ENCODE measurements at regions not wholly inside any gene's neighbourhood (a gene's known extent, or its start where the extent isn't known, plus 50 kb on each side); places are given as distances from the start of the nearest gene placed in this dataset.
"Not testable (repeated sequence)": the region's sequence is repeated elsewhere in the genome, so short reads cannot be mapped to it uniquely, and the experiment has no call there.

DNA sequence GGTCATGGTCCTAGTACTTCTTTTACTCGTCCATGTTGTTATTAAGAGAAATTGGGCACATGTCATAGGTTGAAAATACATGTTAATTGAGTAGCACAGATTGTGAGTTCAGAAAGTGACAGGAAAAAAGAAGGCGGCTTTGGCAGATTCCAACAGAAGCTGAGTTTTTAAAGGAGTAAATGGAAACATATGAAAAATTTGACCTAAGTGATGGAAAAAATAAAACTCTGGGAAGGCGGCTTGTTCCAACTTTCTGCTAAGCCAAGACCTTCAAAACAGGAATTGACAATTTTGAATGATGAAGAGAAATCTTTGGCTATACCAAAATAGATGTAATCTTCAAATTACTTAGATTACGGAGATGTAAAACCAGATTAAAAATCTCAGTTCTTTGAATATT is 868.0 kb downstream of the EPHA4 start:
- Mint-ChIP-seq H3K27me3 (no peaks in the 10 kb centered on the region), H3K4me3 (no peak overlapping the region), H3K27ac (no peak overlapping the region), H3K36me3 (no peaks in the 10 kb centered on the region), H3K4me1 (no peaks in the 10 kb centered on the region), H3K9me3 (no peaks in the 10 kb centered on the region)
- no peak for DNase-seq
- CTCF ChIA-PET: no interaction called here

DNA sequence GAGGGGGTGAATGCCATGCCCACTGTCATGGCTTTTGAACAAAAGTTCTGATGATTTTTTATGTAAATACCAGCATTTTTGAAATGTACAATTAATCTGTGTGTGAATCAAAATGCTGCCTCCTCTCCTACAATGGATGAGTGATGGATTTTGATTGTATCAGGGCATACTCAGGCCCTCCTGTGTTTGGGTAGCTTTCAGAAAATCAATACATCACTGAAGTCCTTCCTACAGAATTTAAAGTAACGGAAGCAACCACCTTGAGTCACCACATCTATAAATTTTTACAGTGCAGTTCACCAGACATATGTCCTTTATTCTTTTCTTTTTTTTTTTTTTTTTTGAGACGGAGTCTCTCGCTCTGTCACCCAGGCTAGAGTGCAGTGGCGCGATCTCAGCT is 867.3 kb downstream of the EPHA4 start:
- CTCF ChIA-PET: no interaction called here
- Mint-ChIP-seq H3K4me1 (no peaks in the 10 kb centered on the region), H3K4me3 (no peak overlapping the region), H3K36me3 (no peaks in the 10 kb centered on the region), H3K9me3 (no peaks in the 10 kb centered on the region), H3K27me3 (no peaks in the 10 kb centered on the region), H3K27ac (no peak overlapping the region)
- no peak for DNase-seq

DNA sequence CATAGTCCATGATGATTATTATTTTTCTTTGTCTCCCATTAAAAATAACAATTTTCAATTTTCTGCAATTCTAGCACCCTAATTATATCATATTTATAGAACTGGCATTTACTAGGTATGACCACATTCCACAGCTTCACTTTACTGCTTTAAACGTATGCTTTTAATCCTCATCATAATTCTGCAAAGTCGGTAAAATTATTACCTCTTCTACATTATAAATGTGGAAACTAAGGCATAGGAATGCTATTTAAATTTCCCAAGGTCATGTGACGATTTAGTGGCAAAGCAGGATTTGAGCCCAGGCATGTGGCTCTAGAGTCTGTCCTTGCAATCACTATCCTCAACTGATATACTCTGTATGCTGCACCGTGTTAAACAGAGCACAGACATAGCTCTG is 866.4 kb downstream of the EPHA4 start:
- Mint-ChIP-seq H3K27ac (no peak overlapping the region), H3K4me1 (no peaks in the 10 kb centered on the region), H3K36me3 (no peaks in the 10 kb centered on the region), H3K9me3 (no peaks in the 10 kb centered on the region), H3K4me3 (no peak overlapping the region), H3K27me3 (no peaks in the 10 kb centered on the region)
- CTCF ChIA-PET: no interaction called here
- DNase-seq: no peak

DNA sequence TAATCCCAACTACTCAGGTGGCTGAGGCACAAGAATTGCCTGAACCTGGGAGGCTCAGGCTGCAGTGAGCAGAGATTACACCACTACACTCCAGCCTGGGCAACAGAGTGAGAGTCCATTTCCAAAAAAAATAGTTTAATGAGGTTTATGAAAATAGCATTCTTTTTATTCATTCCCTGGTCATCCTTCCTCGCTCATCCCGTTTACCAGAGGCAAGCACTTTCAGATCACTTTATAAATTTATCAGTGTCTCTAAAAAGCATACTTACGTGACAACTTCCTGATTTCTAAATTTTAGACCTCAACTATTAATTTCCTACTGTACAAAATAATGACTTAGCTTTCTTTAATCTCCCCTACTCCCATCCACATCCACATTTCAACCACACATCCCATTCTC is 864.8 kb downstream of the EPHA4 start:
- CTCF ChIA-PET: no interaction called here
- Mint-ChIP-seq H3K36me3 (no peaks in the 10 kb centered on the region), H3K27me3 (no peaks in the 10 kb centered on the region), H3K4me1 (no peaks in the 10 kb centered on the region), H3K27ac (no peak overlapping the region), H3K4me3 (no peak overlapping the region), H3K9me3 (no peaks in the 10 kb centered on the region)
- DNase-seq: no peak

DNA sequence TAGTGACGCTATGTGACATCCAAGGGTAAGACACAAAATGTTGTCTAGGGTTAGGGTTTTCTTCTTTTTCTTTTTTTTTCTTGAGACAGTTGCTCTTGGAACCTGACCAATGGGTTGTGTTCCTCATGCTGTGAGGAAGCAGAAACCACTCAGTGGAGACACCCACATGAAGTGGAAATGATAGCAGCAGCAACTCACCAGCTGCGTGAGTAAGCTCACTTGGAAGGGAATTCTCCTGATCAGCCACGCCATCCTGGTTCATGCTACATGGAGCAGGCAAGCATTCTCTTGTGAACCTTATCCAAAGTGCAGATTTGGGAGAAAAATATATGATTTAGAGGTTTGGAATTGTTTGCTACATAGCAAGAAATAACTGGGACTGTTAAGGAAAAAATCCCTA is 863.7 kb downstream of the EPHA4 start:
- H3K4me3 Mint-ChIP-seq: no peak overlapping the region
- no peak overlapping the region for H3K27ac Mint-ChIP-seq
- H3K4me1 Mint-ChIP-seq: no peaks in the 10 kb centered on the region
- H3K36me3 Mint-ChIP-seq: no peaks in the 10 kb centered on the region
- CTCF ChIA-PET: no interaction called here
- DNase-seq: no peak
- H3K9me3 Mint-ChIP-seq: no peaks in the 10 kb centered on the region
- H3K27me3 Mint-ChIP-seq: no peaks in the 10 kb centered on the region

DNA sequence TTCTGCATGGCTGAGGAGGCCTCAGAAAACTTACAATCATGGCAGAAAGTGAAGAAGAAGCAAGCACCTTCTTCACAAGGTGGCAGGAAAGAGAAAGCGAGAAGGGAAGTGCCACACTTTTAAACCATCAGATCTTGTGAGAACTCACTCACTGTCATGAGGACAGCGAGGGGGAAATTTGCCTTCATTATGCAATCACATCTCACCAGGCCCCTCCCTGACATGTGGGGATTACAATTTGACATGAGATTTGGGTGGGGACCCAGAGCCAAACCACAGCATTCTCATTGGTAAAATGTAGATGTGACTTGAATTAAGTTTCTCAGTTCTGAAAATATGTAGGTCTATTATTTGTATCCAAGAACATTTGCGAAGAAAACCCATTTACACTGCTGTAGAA is 854.8 kb downstream of the EPHA4 start:
- Mint-ChIP-seq H3K27ac (no peak overlapping the region), H3K9me3 (peaks cover 1% of the 10 kb centered on the region), H3K27me3 (no peaks in the 10 kb centered on the region), H3K36me3 (no peaks in the 10 kb centered on the region), H3K4me1 (no peaks in the 10 kb centered on the region), H3K4me3 (no peak overlapping the region)
- no peak for DNase-seq
- CTCF ChIA-PET: no interaction called here

DNA sequence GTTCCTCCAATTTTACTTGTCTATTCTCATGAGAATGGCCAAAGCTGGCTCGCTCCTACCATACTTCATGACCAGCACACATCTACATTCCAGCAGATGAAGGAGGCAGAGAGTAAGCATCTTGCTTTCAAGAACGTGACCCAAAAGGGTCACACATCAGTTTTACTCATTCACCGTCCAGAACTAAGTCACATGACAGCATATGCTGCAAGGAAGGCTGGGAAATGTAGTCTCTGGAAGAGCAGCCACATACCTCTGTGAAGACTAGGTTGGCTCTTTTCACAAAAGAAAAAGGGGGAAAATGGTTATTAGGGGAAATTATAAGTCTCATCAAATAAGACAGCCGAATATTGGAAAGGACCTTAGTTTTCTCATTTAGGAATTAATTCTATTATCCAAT is 835.3 kb downstream of the EPHA4 start:
- H3K4me1 Mint-ChIP-seq: no peaks in the 10 kb centered on the region

DNA sequence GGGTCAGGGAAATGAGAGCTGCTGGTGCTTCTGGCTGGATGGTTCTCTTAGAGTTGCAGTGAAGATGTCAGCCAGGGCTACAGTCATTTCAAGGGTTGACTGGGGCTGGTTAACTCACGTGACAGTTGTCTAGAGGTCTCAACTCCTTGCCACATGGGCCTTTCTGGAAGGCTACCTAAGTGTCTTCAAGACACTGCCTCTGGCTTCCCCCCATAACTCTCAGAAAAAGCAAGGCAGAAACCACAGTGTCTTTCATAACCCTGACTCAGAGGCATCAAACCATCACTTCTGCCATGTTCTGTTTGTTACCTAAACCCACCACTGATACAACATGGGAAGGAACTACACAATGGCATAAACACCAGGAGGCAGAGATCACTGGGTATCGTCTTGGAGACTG is 828.9 kb downstream of the EPHA4 start:
- DNase-seq: no peak
- Mint-ChIP-seq H3K27ac (no peak overlapping the region), H3K36me3 (no peaks in the 10 kb centered on the region), H3K4me1 (no peaks in the 10 kb centered on the region), H3K4me3 (no peak overlapping the region), H3K27me3 (no peaks in the 10 kb centered on the region), H3K9me3 (no peaks in the 10 kb centered on the region)
- CTCF ChIA-PET: no interaction called here

More for the DNA sequence above, 835.3 kb downstream of the EPHA4 start:
- Mint-ChIP-seq H3K9me3 (no peaks in the 10 kb centered on the region), H3K27me3 (no peaks in the 10 kb centered on the region), H3K27ac (no peak overlapping the region), H3K36me3 (no peaks in the 10 kb centered on the region), H3K4me3 (no peak overlapping the region)
- CTCF ChIA-PET: no interaction called here
- no peak for DNase-seq

DNA sequence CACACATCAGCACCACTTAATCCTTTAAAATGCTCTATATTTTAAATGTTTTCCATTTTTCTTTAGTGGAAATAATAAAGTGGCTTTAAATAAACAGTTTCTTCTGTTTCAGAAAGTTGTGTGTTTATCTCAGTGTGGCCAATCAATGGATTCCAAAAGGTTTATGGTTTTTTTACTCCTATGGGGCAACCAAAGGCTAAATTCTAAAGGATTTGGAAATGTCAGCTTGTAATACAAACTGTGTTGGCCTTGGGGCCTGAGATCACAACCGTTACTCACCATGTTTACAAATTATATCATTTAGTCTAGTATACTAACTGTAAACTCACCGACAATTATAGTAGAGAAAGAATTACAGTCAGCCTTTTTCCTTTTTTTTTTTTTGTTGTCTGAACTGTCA is 827.2 kb downstream of the EPHA4 start:
- Mint-ChIP-seq H3K4me3 (no peak overlapping the region), H3K27ac (no peak overlapping the region), H3K4me1 (no peaks in the 10 kb centered on the region), H3K27me3 (no peaks in the 10 kb centered on the region), H3K9me3 (no peaks in the 10 kb centered on the region), H3K36me3 (no peaks in the 10 kb centered on the region)
- no peak for DNase-seq
- CTCF ChIA-PET: no interaction called here

DNA sequence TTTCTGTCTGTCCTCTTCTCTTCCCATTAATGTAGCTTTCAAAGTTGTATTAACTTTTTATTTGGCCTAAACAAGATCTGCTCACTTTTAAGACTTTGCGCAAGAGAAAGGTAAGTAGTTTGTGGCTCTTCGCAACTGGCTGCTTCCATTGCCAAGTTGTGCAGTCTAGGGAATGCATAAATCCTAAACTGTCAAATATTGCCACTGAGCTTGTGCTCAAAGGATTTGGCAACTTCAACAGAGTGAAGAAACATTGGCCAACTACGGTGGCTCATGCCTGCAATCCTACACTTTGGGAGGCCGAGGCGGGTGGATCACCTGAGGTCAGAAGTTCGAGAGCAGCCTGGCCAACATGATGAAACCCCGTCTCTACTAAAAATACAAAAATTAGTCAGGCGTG is 826.4 kb downstream of the EPHA4 start:
- peaks cover 1% of the 10 kb centered on the region for H3K9me3 Mint-ChIP-seq
- H3K4me3 Mint-ChIP-seq: no peak overlapping the region
- no peak for DNase-seq
- no peaks in the 10 kb centered on the region for H3K27me3 Mint-ChIP-seq
- H3K36me3 Mint-ChIP-seq: no peaks in the 10 kb centered on the region
- no peaks in the 10 kb centered on the region for H3K4me1 Mint-ChIP-seq
- CTCF ChIA-PET: no interaction called here
- no peak overlapping the region for H3K27ac Mint-ChIP-seq

DNA sequence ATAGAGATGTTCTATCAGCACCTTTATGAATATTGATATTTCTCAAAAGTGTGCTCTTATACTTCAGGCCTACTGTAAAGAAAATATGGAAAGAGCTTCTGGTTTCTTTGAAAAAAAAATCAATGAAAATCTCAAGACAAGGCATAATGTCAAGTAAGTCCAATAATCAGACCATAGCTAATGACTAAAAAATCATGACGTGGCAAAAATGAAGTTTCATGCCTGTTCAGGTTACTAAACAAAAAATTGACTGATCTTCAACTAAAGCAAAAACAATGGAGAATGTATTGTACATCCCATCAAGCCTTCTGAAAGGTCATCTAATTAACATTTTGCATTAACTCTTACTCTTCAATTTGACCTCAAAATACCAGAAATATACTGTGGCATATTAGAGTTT is 824.4 kb downstream of the EPHA4 start:
- H3K27me3 Mint-ChIP-seq: no peaks in the 10 kb centered on the region
- no peaks in the 10 kb centered on the region for H3K4me1 Mint-ChIP-seq
- no peak overlapping the region for H3K4me3 Mint-ChIP-seq
- no peaks in the 10 kb centered on the region for H3K36me3 Mint-ChIP-seq
- H3K9me3 Mint-ChIP-seq: peaks cover 3% of the 10 kb centered on the region
- CTCF ChIA-PET: no interaction called here
- H3K27ac Mint-ChIP-seq: no peak overlapping the region
- no peak for DNase-seq

DNA sequence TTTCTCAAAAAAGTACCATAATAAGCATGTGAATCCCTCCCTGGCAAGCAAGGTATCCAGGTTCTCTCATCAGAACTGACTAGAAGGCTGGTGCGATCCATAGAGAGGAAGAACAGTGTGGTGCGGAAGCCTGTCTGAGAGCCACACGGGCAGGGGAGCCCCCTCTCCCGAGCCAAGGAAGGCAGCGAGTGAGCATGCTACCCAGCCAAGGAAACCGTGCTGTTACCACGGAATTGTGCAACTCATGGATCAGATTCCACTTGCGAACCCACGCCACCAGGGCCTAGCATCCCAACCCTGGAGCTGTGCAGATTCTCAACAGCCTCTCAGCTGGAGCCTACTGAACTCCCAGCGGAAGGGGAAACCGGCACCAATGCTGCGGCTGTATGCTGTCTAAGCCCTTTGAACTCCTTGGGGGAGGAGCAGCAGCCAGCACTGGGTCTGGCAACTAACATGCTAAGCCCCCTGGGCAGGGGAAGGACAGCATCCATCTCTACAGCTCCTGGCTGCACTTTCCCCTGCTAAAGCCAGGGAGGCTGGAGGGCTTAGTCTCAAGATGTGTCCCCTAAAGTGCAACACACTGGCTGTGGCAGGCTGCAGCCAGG is 823.1 kb downstream of the EPHA4 start:
- CTCF ChIA-PET: no interaction called here
- Mint-ChIP-seq H3K4me1 (no peaks in the 10 kb centered on the region), H3K27me3 (no peaks in the 10 kb centered on the region), H3K27ac (no peak overlapping the region), H3K9me3 (peaks cover 3% of the 10 kb centered on the region), H3K4me3 (no peak overlapping the region), H3K36me3 (no peaks in the 10 kb centered on the region)
- DNase-seq: no peak

DNA sequence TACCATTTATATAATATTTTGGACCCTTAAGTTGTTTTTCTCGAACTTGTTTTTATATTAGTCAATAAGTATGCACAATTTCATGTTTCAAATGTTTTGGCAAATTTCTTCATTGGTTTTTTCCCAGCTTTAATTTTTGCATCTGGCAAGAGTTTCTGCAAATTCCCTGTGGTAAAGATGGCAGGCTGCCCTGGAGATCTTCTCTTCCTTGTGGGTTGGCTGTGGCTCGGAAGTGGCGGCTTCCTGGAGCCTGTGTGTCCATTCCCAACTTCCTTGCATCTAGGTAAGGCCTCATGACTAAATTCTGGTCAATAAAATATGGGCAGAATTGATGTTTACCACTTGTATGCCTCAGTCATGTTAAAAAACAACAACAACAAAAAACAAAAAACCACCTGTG is 818.6 kb downstream of the EPHA4 start:
- CTCF ChIA-PET: no interaction called here
- no peak overlapping the region for H3K4me3 Mint-ChIP-seq
- DNase-seq: no peak
- H3K36me3 Mint-ChIP-seq: no peaks in the 10 kb centered on the region
- no peaks in the 10 kb centered on the region for H3K4me1 Mint-ChIP-seq
- no peak overlapping the region for H3K27ac Mint-ChIP-seq
- no peaks in the 10 kb centered on the region for H3K27me3 Mint-ChIP-seq
- H3K9me3 Mint-ChIP-seq: peaks cover 3% of the 10 kb centered on the region

DNA sequence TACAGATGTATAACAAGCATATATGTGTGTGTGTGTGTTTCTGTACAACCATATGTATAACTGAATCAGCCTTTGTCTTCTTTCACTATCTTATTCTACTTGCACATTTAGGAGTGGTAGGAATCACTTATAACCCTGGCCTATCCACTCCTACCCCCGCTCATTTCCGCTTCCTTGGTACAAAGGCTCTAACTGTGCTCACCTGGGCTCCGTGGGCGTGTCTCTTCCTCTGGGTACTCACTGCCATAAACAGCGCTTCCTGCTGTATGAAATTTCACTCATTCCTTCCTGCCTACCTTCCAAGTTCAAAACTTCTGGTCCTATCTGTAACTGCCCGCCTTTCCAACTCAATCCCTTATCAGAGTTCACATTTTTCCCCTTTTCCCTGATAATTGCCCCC is 815.5 kb downstream of the EPHA4 start:
- no peak for DNase-seq
- H3K9me3 Mint-ChIP-seq: no peaks in the 10 kb centered on the region
- no peaks in the 10 kb centered on the region for H3K36me3 Mint-ChIP-seq
- H3K4me3 Mint-ChIP-seq: no peak overlapping the region
- CTCF ChIA-PET: no interaction called here
- H3K27ac Mint-ChIP-seq: no peak overlapping the region
- H3K27me3 Mint-ChIP-seq: no peaks in the 10 kb centered on the region
- H3K4me1 Mint-ChIP-seq: no peaks in the 10 kb centered on the region

DNA sequence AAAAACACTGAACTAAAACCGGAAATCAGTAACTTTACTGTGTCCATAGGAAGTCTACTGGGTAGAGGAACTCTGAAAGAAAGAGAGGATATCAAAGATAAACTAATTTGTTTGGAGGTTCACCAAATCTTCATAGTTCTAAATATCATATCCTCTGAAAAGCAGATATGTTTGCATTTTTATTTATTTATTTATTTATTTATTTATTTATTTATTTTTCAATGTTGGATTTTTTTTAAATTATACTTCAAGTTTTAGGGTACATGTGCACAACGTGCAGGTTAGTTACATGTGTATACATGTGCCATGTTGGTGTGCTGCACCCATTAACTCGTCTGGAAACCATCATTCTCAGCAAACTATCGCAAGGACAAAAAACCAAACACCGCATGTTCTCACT is 813.7 kb downstream of the EPHA4 start:
- DNase-seq, H3K9me3 Mint-ChIP-seq, H3K4me3 Mint-ChIP-seq, H3K27ac Mint-ChIP-seq, CTCF ChIA-PET, H3K36me3 Mint-ChIP-seq, H3K27me3 Mint-ChIP-seq, H3K4me1 Mint-ChIP-seq: not testable (repeated sequence)

DNA sequence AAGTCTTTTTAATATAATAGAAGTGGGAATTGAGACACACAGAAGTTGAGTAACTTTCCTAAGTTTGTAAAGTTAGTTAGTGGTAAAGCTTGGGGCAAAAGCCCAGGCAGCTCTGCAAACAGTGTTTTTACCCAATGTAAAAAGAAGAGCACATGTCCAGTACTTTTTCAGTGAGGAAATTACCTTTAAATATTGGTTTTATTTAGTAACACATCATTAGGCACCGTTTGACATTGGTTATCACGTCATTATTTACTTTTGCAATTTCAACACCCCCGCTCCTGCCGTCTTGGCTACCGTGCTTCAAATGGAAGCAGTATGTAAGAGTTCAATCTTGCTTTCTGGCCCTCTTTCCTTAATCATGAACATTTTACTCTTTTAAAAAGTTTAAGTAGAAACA is 807.9 kb downstream of the EPHA4 start:
- Mint-ChIP-seq H3K36me3 (no peaks in the 10 kb centered on the region), H3K27me3 (no peaks in the 10 kb centered on the region)

More for the DNA sequence above, 807.9 kb downstream of the EPHA4 start:
- no peak for DNase-seq
- H3K27ac Mint-ChIP-seq: no peak overlapping the region
- CTCF ChIA-PET: no interaction called here
- no peaks in the 10 kb centered on the region for H3K9me3 Mint-ChIP-seq
- H3K4me3 Mint-ChIP-seq: no peak overlapping the region
- H3K4me1 Mint-ChIP-seq: no peaks in the 10 kb centered on the region
